Astrocyte (in vitro differentiated cells and primary cell): ENCODE measurements at regions not wholly inside any gene's neighbourhood (a gene's known extent, or its start where the extent isn't known, plus 50 kb on each side); places are given as distances from the start of the nearest gene placed in this dataset.

Experiments
- EZH2 ChIP-seq: IDR thresholded peaks from 2 replicates; pipeline ENCODE4 v1.6.1; 2012; ENCODE audit warnings: mild to moderate bottlenecking, low read length, inconsistent platforms; ENCODE audit not compliant: insufficient read depth
- TF ChIP-seq, protein P1 (sequence below): IDR thresholded peaks from 2 replicates; pipeline ENCODE4 v1.5.1; 2011; ENCODE audit warnings: low read depth, mild to moderate bottlenecking, inconsistent platforms, low read length, moderate library complexity; ENCODE audit not compliant: insufficient read depth

DNA sequence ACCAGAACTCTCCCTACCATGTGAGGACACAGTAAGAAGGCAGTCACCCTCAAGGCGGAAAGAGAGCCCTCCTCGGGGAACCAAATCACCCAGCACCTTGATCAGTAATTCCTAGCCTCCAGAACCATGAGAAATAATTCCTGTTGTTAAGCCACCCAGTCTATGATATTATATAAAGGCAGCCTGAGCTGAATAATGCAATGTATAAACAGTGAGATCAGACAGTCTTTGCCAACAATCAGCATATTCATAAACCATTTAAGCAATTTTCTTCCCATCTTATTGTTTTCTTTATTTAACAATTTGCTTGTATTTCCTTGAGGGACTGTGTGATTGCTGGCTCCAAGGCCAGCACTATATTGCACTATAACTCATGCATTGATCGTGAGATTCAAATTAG lies 144.4 kb upstream of the DAPK1 start:
- TF ChIP-seq, protein P1, sequence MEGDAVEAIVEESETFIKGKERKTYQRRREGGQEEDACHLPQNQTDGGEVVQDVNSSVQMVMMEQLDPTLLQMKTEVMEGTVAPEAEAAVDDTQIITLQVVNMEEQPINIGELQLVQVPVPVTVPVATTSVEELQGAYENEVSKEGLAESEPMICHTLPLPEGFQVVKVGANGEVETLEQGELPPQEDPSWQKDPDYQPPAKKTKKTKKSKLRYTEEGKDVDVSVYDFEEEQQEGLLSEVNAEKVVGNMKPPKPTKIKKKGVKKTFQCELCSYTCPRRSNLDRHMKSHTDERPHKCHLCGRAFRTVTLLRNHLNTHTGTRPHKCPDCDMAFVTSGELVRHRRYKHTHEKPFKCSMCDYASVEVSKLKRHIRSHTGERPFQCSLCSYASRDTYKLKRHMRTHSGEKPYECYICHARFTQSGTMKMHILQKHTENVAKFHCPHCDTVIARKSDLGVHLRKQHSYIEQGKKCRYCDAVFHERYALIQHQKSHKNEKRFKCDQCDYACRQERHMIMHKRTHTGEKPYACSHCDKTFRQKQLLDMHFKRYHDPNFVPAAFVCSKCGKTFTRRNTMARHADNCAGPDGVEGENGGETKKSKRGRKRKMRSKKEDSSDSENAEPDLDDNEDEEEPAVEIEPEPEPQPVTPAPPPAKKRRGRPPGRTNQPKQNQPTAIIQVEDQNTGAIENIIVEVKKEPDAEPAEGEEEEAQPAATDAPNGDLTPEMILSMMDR, result no peak
- TF ChIP-seq EZH2, result no peak
